ENCODE measurements at regions not wholly inside any gene's neighbourhood (a gene's known extent, or its start where the extent isn't known, plus 50 kb on each side); places are given as distances from the start of the nearest gene placed in this dataset.
"Not testable (repeated sequence)": the region's sequence is repeated elsewhere in the genome, so short reads cannot be mapped to it uniquely, and the experiment has no call there.

GRCh38 chrX:27404366-27404765, 58.8 kb downstream of the PPP4R3C start:
- no peak for DNase-seq

- DNase-seq, result no peak
These were observed 64.0 kb downstream of the PPP4R3C start for GRCh38 chrX:27399146-27399456.

GRCh38 chrX:27391623-27392022, 71.5 kb downstream of the PPP4R3C start:
- no peak for DNase-seq

GRCh38 chrX:27381419-27381818, 81.7 kb downstream of the PPP4R3C start:
- DNase-seq, result no peak

- no peak for DNase-seq
These were observed 82.8 kb downstream of the PPP4R3C start for GRCh38 chrX:27380163-27380845.

GRCh38 chrX:27354021-27354420, 109.1 kb downstream of the PPP4R3C start:
- no peak for DNase-seq

GRCh38 chrX:27350476-27350875, 112.7 kb downstream of the PPP4R3C start:
- no peak for DNase-seq

- no peak for DNase-seq
These were observed 126.6 kb downstream of the PPP4R3C start for GRCh38 chrX:27336466-27337091.

GRCh38 chrX:27321632-27322031, 141.5 kb downstream of the PPP4R3C start:
- no peak for DNase-seq

- no peak for DNase-seq
These were observed 153.7 kb downstream of the PPP4R3C start for GRCh38 chrX:27309406-27309805.

GRCh38 chrX:27307546-27307945, 155.6 kb downstream of the PPP4R3C start:
- no peak for DNase-seq

GRCh38 chrX:27292552-27292951, 170.6 kb downstream of the PPP4R3C start:
- not testable (repeated sequence) for DNase-seq

- no peak for DNase-seq
These were observed 186.4 kb downstream of the PPP4R3C start for GRCh38 chrX:27276751-27277150.

- no peak for DNase-seq
These were observed 208.5 kb downstream of the PPP4R3C start for GRCh38 chrX:27254656-27255055.

- DNase-seq, result no peak
These were observed 211.8 kb downstream of the PPP4R3C start for GRCh38 chrX:27251369-27251768.

- DNase-seq, result no peak
These were observed 220.6 kb downstream of the PPP4R3C start for GRCh38 chrX:27242581-27242980.

- DNase-seq, result no peak
These were observed 221.2 kb downstream of the PPP4R3C start for GRCh38 chrX:27241981-27242380.

- DNase-seq, result not testable (repeated sequence)
These were observed 223.1 kb downstream of the PPP4R3C start for GRCh38 chrX:27240042-27240441.

GRCh38 chrX:27236681-27237080, 226.5 kb downstream of the PPP4R3C start:
- DNase-seq, result no peak

GRCh38 chrX:27229721-27230120, 233.4 kb downstream of the PPP4R3C start:
- no peak for DNase-seq

- DNase-seq, result no peak
These were observed 240.5 kb downstream of the PPP4R3C start for GRCh38 chrX:27222661-27223060.

- DNase-seq, result peak; percentile 8
These were observed 276.5 kb downstream of the PPP4R3C start for GRCh38 chrX:27186671-27187070.

GRCh38 chrX:27163236-27163635, 299.9 kb downstream of the PPP4R3C start:
- DNase-seq, result no peak

GRCh38 chrX:27162496-27162895, 300.6 kb downstream of the PPP4R3C start:
- no peak for DNase-seq

GRCh38 chrX:27156921-27157320, 306.2 kb downstream of the PPP4R3C start:
- DNase-seq, result not testable (repeated sequence)

Data from HCEC 1CT (cell line).